ENCODE measurements at regions not wholly inside any gene's neighbourhood (a gene's known extent, or its start where the extent isn't known, plus 50 kb on each side); places are given as distances from the start of the nearest gene placed in this dataset.

DNA sequence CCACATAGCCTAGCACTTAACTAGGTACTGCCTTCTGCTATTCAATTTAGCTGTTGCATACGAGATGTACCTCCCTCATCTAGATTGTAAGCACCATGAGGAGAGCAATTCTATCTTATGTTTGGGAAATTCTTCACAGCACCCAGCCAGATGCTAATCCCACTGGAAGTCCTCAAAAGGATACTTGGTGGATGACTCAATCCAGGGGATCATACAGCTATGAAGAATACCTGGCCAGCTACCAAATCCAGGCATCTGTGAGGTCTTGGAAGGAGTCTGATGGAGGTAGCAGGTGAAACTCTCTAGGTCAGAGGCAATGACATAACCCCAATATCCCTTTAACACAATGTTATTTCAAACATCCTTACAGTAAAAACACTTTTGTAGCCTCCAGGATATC is 167.8 kb upstream of the NCAM1 start:
- TF ChIP-seq, protein P1, sequence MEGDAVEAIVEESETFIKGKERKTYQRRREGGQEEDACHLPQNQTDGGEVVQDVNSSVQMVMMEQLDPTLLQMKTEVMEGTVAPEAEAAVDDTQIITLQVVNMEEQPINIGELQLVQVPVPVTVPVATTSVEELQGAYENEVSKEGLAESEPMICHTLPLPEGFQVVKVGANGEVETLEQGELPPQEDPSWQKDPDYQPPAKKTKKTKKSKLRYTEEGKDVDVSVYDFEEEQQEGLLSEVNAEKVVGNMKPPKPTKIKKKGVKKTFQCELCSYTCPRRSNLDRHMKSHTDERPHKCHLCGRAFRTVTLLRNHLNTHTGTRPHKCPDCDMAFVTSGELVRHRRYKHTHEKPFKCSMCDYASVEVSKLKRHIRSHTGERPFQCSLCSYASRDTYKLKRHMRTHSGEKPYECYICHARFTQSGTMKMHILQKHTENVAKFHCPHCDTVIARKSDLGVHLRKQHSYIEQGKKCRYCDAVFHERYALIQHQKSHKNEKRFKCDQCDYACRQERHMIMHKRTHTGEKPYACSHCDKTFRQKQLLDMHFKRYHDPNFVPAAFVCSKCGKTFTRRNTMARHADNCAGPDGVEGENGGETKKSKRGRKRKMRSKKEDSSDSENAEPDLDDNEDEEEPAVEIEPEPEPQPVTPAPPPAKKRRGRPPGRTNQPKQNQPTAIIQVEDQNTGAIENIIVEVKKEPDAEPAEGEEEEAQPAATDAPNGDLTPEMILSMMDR (IDR thresholded peaks at IDR 0.05): no peak
- TF ChIP-seq ZFX (IDR thresholded peaks at IDR 0.05; ENCODE audit: borderline replicate concordance): no peak
